Renal cortex interstitium (tissue), 11 donors: ENCODE measurements at regions not wholly inside any gene's neighbourhood (a gene's known extent, or its start where the extent isn't known, plus 50 kb on each side); places are given as distances from the start of the nearest gene placed in this dataset.

ENCODE experiments used
- DNase-seq, 11 donors: peaks; one replicate each; pipeline ENCODE4 v3.0.0-alpha.2; 2013; ENCODE audit warnings: low read depth in 9 of 11, low spot score in 4 of 11; ENCODE audit errors: extremely low read depth in 1 of 11

GRCh38 chr11:45597097-45597496 lies 68.3 kb downstream of the CHST1 start:
- DNase-seq: no peak

GRCh38 chr11:45596571-45596970 lies 68.9 kb downstream of the CHST1 start:
- DNase-seq: no peak

- DNase-seq: no peak
These were observed 71.4 kb downstream of the CHST1 start for GRCh38 chr11:45593992-45594391.

GRCh38 chr11:45592636-45593035 lies 72.8 kb downstream of the CHST1 start:
- no peak for DNase-seq

- DNase-seq: no peak
These were observed 74.7 kb downstream of the CHST1 start for GRCh38 chr11:45590743-45591142.

GRCh38 chr11:45585205-45585604 lies 80.2 kb downstream of the CHST1 start:
- no peak for DNase-seq

GRCh38 chr11:45583981-45584566 lies 81.3 kb downstream of the CHST1 start:
- no peak for DNase-seq

- peak; percentile 17 to 55 (median 42) for DNase-seq
These were observed 85.0 kb downstream of the CHST1 start for GRCh38 chr11:45580399-45580798.

- no peak for DNase-seq
These were observed 87.1 kb downstream of the CHST1 start for GRCh38 chr11:45578316-45578715.

GRCh38 chr11:45577752-45578151 lies 87.7 kb downstream of the CHST1 start:
- DNase-seq: no peak

GRCh38 chr11:45576461-45577215 lies 88.8 kb downstream of the CHST1 start:
- no peak for DNase-seq

- DNase-seq: no peak
These were observed 91.7 kb downstream of the CHST1 start for GRCh38 chr11:45573728-45574127.

GRCh38 chr11:45572354-45573123 lies 92.9 kb downstream of the CHST1 start:
- no peak for DNase-seq

GRCh38 chr11:45569776-45570175 lies 95.6 kb downstream of the CHST1 start:
- DNase-seq: no peak

GRCh38 chr11:45568049-45568448 lies 97.4 kb downstream of the CHST1 start:
- no peak for DNase-seq

- no peak for DNase-seq
These were observed 99.9 kb downstream of the CHST1 start for GRCh38 chr11:45565446-45565988.

- DNase-seq: no peak
These were observed 101.6 kb downstream of the CHST1 start for GRCh38 chr11:45563810-45564209.

GRCh38 chr11:45563171-45563570 lies 102.3 kb downstream of the CHST1 start:
- DNase-seq: no peak

GRCh38 chr11:45560913-45561281 lies 104.5 kb downstream of the CHST1 start:
- no peak for DNase-seq
